ENCODE measurements at regions not wholly inside any gene's neighbourhood (a gene's known extent, or its start where the extent isn't known, plus 50 kb on each side); places are given as distances from the start of the nearest gene placed in this dataset.
"Not testable (repeated sequence)": the region's sequence is repeated elsewhere in the genome, so short reads cannot be mapped to it uniquely, and the experiment has no call there.

DNA sequence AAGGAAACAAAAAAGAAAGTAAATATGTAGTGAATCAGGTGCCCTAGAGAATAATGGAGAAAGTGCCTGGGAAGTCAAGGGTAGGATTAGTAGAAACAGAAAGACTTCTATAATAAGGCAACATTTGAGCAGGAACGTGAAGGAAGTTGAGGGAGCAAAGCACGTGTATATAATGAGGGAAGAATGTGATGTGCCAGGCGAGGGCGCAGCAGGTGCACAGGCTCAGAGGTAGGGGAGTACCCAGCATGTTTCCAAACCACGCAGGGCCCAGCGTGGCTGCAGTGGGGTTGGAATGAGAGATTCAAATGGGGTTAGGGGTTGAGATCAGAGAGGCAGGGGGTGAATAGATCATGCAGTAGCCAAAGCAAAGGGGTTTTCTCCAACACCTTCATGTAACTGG is 91.9 kb upstream of the VGLL4 start:
- ATAC-seq = no peak
- TF ChIP-seq, protein P1, sequence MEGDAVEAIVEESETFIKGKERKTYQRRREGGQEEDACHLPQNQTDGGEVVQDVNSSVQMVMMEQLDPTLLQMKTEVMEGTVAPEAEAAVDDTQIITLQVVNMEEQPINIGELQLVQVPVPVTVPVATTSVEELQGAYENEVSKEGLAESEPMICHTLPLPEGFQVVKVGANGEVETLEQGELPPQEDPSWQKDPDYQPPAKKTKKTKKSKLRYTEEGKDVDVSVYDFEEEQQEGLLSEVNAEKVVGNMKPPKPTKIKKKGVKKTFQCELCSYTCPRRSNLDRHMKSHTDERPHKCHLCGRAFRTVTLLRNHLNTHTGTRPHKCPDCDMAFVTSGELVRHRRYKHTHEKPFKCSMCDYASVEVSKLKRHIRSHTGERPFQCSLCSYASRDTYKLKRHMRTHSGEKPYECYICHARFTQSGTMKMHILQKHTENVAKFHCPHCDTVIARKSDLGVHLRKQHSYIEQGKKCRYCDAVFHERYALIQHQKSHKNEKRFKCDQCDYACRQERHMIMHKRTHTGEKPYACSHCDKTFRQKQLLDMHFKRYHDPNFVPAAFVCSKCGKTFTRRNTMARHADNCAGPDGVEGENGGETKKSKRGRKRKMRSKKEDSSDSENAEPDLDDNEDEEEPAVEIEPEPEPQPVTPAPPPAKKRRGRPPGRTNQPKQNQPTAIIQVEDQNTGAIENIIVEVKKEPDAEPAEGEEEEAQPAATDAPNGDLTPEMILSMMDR (IDR thresholded peaks at IDR 0.05) = no peak
- no peak for DNase-seq
- intact Hi-C loops (cut with DNase I) = no loop called here
- Histone ChIP-seq H3K27me3 (no peaks in the 10 kb centered on the region), H3K36me3 (no peaks in the 10 kb centered on the region), H3K9me3 (no peaks in the 10 kb centered on the region), H3K4me1 (no peaks in the 10 kb centered on the region), H3K27ac (no peak overlapping the region), H3K4me3 (no peak overlapping the region)
- WGBS, 2 donors = 72 to 73% methylated on average over 6 of the region's 6 CpGs

DNA sequence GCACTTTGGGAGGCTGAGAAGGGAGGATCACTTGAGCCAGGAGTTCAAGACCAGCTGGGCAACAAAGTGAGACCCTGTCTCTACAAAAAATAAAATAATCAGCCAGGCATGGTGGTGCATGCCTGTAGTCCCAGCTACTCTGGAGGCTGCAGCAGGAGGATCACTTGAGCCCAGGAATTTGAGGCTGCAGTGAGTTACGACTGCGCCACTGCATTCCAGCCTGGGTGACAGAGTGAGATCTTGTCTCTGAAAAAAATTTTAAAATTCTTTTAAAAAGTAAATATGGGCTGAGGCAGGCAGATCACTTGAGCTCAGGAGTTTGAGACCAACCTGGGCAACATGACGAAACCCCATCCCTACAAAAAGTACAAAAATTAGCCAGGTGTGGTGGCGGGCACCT is 91.4 kb upstream of the VGLL4 start:
- H3K4me1 ChIP-seq; intact Hi-C loops (cut with DNase I); H3K9me3 ChIP-seq; H3K4me3 ChIP-seq; H3K27me3 ChIP-seq; ATAC-seq; H3K27ac ChIP-seq; H3K36me3 ChIP-seq; DNase-seq: not testable (repeated sequence)
- WGBS, 2 donors = 98% methylated on average over 4 of the region's 4 CpGs

DNA sequence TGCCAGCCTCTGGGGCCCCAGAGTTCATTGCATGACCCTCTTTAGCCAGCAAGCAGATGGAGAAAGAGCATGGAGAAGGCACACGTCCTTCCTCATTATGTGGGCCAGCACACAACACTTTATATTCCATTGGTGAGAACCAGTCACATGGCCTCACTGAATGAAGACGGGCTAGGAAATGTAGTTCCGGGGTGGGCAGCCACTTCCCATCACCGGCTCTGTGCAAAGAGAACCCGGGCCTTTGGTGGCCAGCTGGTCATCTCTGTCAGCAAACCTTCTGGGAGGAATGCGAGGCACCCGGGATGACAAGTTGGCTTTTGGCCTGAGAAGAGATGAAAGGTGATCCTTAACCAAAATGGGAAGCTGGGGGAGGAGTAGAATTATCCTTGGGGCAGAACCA is 90.2 kb upstream of the VGLL4 start:
- intact Hi-C loops (cut with DNase I) = no loop called here
- 73 to 83% methylated on average over 7 of the region's 7 CpGs for WGBS, 2 donors
- no peaks in the 10 kb centered on the region for H3K4me1 ChIP-seq

DNA sequence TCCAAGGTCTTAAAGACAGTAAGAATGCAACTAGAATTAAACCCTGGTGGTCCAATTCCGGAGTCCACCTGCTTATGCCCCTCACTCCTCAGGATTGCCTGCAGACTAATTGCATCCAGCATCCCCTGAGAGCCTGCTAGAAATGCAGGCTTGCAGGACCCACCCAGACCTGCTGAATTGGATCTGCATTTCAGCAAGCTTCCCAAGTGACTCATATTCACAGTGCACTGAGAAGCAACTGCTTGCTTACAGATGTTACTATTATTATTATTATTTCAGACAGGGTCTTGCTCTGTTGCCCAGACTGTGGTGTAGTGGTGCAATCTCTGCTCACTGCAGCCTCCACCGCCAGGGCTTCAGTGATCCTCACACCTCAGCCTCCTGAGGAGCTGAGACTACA is 83.5 kb upstream of the VGLL4 start:
- intact Hi-C loops (cut with DNase I) = no loop called here
- no peak for DNase-seq
- H3K4me3 ChIP-seq = no peak overlapping the region

More for the DNA sequence above, 90.2 kb upstream of the VGLL4 start:
- DNase-seq (no peak), ATAC-seq (no peak)
- no peak overlapping the region for H3K27ac ChIP-seq
- peaks cover 0 to 3% (median 0%) of the 10 kb centered on the region in 7 donors for H3K27me3 ChIP-seq
- H3K9me3 ChIP-seq = no peaks in the 10 kb centered on the region
- no peak overlapping the region for H3K4me3 ChIP-seq
- TF ChIP-seq, protein P1 (IDR thresholded peaks at IDR 0.05) = no peak
- H3K36me3 ChIP-seq = no peaks in the 10 kb centered on the region

DNA sequence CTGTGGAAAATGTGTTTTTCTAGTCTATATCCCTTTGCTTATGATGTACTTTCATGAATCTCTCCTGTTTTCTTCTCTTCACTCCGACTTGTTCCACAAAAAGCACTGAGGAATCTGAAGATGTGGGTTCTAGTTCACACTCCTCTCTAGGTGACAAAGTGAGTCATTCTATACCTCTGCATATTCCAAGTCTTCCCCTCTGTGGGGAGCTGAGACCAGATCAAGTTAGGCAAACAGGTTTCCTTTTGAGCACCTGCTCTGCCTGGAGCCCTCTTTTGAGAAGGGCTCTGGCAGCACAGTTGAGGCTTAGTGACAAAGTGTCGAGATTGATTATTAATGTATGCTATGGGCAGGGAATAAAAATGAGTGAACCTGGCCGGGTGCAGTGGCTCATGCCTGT is 82.4 kb upstream of the VGLL4 start:
- no peak for ATAC-seq
- WGBS, 2 donors = 81% methylated on average over 3 of the region's 3 CpGs

More for the DNA sequence above, 83.5 kb upstream of the VGLL4 start:
- no peaks in the 10 kb centered on the region for H3K9me3 ChIP-seq
- TF ChIP-seq, protein P1 (IDR thresholded peaks at IDR 0.05) = no peak
- WGBS, 2 donors = 90 to 94% methylated on average over 2 of the region's 2 CpGs
- no peak for ATAC-seq
- H3K27me3 ChIP-seq = peaks cover 0 to 3% (median 0%) of the 10 kb centered on the region in 7 donors
- H3K27ac ChIP-seq = no peak overlapping the region
- H3K4me1 ChIP-seq = no peaks in the 10 kb centered on the region
- no peaks in the 10 kb centered on the region for H3K36me3 ChIP-seq

DNA sequence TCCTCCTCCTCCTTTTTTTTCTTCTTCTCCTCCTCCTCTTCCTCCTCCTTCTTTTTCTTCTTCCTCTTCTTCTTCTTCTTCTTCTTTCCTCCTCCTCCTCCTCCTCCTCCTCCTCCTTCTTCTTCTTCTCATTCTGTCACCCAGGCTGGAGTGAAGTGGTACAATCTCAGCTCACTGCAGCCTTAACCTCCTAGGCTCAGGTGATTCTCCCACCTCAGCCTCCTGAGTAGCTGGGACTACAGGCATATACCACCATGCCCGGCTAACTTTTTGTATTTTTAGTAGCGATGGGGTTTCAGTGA is 81.6 kb upstream of the VGLL4 start:
- Histone ChIP-seq H3K4me1 (peaks cover 0 to 11% (median 6%) of the 10 kb centered on the region in 9 donors), H3K27me3 (peaks cover 0 to 13% (median 0%) of the 10 kb centered on the region in 7 donors)
- H3K9me3 ChIP-seq; DNase-seq; intact Hi-C loops (cut with DNase I); H3K4me3 ChIP-seq; H3K36me3 ChIP-seq; ATAC-seq; H3K27ac ChIP-seq: not testable (repeated sequence)
- WGBS, 2 donors = 93 to 96% methylated on average over 2 of the region's 2 CpGs

More for the DNA sequence above, 82.4 kb upstream of the VGLL4 start:
- DNase-seq = no peak
- Histone ChIP-seq H3K9me3 (no peaks in the 10 kb centered on the region), H3K27me3 (peaks cover 0 to 6% (median 0%) of the 10 kb centered on the region in 7 donors), H3K36me3 (no peaks in the 10 kb centered on the region), H3K4me3 (no peak overlapping the region), H3K4me1 (peaks cover 0 to 4% (median under 1%) of the 10 kb centered on the region in 9 donors), H3K27ac (no peak overlapping the region)
- intact Hi-C loops (cut with DNase I) = no loop called here
- TF ChIP-seq, protein P1 (IDR thresholded peaks at IDR 0.05) = no peak

Measured in heart right ventricle (tissue), 16 donors.